ENCODE measurements at regions not wholly inside any gene's neighbourhood (a gene's known extent, or its start where the extent isn't known, plus 50 kb on each side); places are given as distances from the start of the nearest gene placed in this dataset.

GRCh38 chr22:27389727-27390075 lies 411.9 kb downstream of the MN1 start:
- Histone ChIP-seq H3K9ac (no peak overlapping the region), H3K27me3 (ENCODE audit: control insufficient read depth, insufficient read depth, low read length) (no peaks in the 10 kb centered on the region), H3K4me3 (ENCODE audit: low read depth, low read length) (no peak overlapping the region), H2AFZ (no peak overlapping the region), H3K79me2 (no peaks in the 10 kb centered on the region), H3K4me1 (no peaks in the 10 kb centered on the region), H3K36me3 (ENCODE audit: control insufficient read depth, insufficient read depth, low read length) (no peaks in the 10 kb centered on the region), H3K9me3 (ENCODE audit: control insufficient read depth, low read length) (no peaks in the 10 kb centered on the region), H3K4me2 (ENCODE audit: low read length) (no peak overlapping the region), H3K27ac (no peak overlapping the region)
- no peak for TF ChIP-seq CTCF (IDR thresholded peaks at IDR 0.05)

- H2AFZ ChIP-seq: no peak overlapping the region
- no peak overlapping the region for H3K4me2 ChIP-seq (ENCODE audit: low read length)
- TF ChIP-seq CTCF (IDR thresholded peaks at IDR 0.05): no peak
- no peaks in the 10 kb centered on the region for H3K4me1 ChIP-seq
- no peaks in the 10 kb centered on the region for H3K27me3 ChIP-seq (ENCODE audit: control insufficient read depth, insufficient read depth, low read length)
- no peak overlapping the region for H3K27ac ChIP-seq
- no peaks in the 10 kb centered on the region for H3K9me3 ChIP-seq (ENCODE audit: control insufficient read depth, low read length)
- H3K36me3 ChIP-seq (ENCODE audit: control insufficient read depth, insufficient read depth, low read length): no peaks in the 10 kb centered on the region
- H3K79me2 ChIP-seq: no peaks in the 10 kb centered on the region
- no peak overlapping the region for H3K9ac ChIP-seq
- no peak overlapping the region for H3K4me3 ChIP-seq (ENCODE audit: low read depth, low read length)
These were observed 410.3 kb downstream of the MN1 start for GRCh38 chr22:27391092-27391770.

GRCh38 chr22:27393371-27393770 lies 408.2 kb downstream of the MN1 start:
- no peaks in the 10 kb centered on the region for H3K9me3 ChIP-seq (ENCODE audit: control insufficient read depth, low read length)
- no peaks in the 10 kb centered on the region for H3K79me2 ChIP-seq
- no peaks in the 10 kb centered on the region for H3K36me3 ChIP-seq (ENCODE audit: control insufficient read depth, insufficient read depth, low read length)
- H3K4me2 ChIP-seq (ENCODE audit: low read length): no peak overlapping the region
- no peak overlapping the region for H3K9ac ChIP-seq
- no peak overlapping the region for H2AFZ ChIP-seq
- no peaks in the 10 kb centered on the region for H3K27me3 ChIP-seq (ENCODE audit: control insufficient read depth, insufficient read depth, low read length)
- H3K4me3 ChIP-seq (ENCODE audit: low read depth, low read length): no peak overlapping the region
- TF ChIP-seq CTCF (IDR thresholded peaks at IDR 0.05): no peak
- H3K27ac ChIP-seq: no peak overlapping the region
- no peaks in the 10 kb centered on the region for H3K4me1 ChIP-seq

GRCh38 chr22:27394806-27395404 lies 406.7 kb downstream of the MN1 start:
- no peaks in the 10 kb centered on the region for H3K79me2 ChIP-seq
- H3K4me1 ChIP-seq: no peaks in the 10 kb centered on the region
- no peak overlapping the region for H3K4me3 ChIP-seq (ENCODE audit: low read depth, low read length)
- H3K27ac ChIP-seq: no peak overlapping the region
- no peak for TF ChIP-seq CTCF (IDR thresholded peaks at IDR 0.05)
- H3K27me3 ChIP-seq (ENCODE audit: control insufficient read depth, insufficient read depth, low read length): no peaks in the 10 kb centered on the region
- no peaks in the 10 kb centered on the region for H3K9me3 ChIP-seq (ENCODE audit: control insufficient read depth, low read length)
- no peak overlapping the region for H3K9ac ChIP-seq
- H3K36me3 ChIP-seq (ENCODE audit: control insufficient read depth, insufficient read depth, low read length): no peaks in the 10 kb centered on the region
- H3K4me2 ChIP-seq (ENCODE audit: low read length): no peak overlapping the region
- H2AFZ ChIP-seq: no peak overlapping the region
